ENCODE measurements at regions not wholly inside any gene's neighbourhood (a gene's known extent, or its start where the extent isn't known, plus 50 kb on each side); places are given as distances from the start of the nearest gene placed in this dataset.

DNA sequence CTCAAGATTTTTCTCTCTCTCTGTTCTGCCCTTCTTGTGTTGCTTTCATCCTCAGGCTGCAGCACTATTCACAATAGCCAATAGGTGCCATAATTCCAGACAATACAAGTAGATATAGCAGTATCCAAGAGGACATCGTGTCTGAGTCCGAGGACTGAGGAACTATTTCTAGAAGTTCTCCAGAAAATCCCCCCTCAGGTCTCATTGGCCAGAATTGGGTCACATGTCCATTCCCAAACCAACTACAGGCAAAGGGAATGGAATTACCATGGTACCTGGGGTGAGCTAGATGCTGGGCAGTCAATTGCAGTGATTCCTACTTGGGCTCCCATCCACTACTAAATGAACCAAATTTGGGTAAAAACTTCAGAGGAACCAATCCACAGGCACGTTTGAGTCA is 301.9 kb upstream of the RASGEF1B start:
- TF ChIP-seq, protein P1, sequence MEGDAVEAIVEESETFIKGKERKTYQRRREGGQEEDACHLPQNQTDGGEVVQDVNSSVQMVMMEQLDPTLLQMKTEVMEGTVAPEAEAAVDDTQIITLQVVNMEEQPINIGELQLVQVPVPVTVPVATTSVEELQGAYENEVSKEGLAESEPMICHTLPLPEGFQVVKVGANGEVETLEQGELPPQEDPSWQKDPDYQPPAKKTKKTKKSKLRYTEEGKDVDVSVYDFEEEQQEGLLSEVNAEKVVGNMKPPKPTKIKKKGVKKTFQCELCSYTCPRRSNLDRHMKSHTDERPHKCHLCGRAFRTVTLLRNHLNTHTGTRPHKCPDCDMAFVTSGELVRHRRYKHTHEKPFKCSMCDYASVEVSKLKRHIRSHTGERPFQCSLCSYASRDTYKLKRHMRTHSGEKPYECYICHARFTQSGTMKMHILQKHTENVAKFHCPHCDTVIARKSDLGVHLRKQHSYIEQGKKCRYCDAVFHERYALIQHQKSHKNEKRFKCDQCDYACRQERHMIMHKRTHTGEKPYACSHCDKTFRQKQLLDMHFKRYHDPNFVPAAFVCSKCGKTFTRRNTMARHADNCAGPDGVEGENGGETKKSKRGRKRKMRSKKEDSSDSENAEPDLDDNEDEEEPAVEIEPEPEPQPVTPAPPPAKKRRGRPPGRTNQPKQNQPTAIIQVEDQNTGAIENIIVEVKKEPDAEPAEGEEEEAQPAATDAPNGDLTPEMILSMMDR (IDR thresholded peaks at IDR 0.05) = no peak
- no peak for TF ChIP-seq POLR2A (IDR thresholded peaks at IDR 0.05; ENCODE audit: low read depth)
- no peak for TF ChIP-seq POLR2AphosphoS5 (IDR thresholded peaks at IDR 0.05)
